HFFc6 (cell line): ENCODE measurements at regions not wholly inside any gene's neighbourhood (a gene's known extent, or its start where the extent isn't known, plus 50 kb on each side); places are given as distances from the start of the nearest gene placed in this dataset.

Experiments used
- DNase-seq: peaks from one replicate; pipeline ENCODE4 v3.0.0-alpha.2; 2018
- H3K27ac Mint-ChIP-seq: 2 replicates; pipeline ENCODE4 v1.8.0; 2020; ENCODE audit warnings: mild to moderate bottlenecking, mixed read lengths
- H3K27me3 Mint-ChIP-seq: 2 replicates; pipeline ENCODE4 v1.8.0; 2021; ENCODE audit warnings: mild to moderate bottlenecking, moderate library complexity, mixed read lengths; ENCODE audit not compliant: insufficient read depth
- H3K36me3 Mint-ChIP-seq: 2 replicates; pipeline ENCODE4 v1.8.0; 2021; ENCODE audit warnings: low read depth, mixed read lengths
- H3K4me1 Mint-ChIP-seq: 2 replicates; pipeline ENCODE4 v1.8.0; 2020; ENCODE audit warnings: low read depth, mixed read lengths
- H3K4me3 Mint-ChIP-seq: 2 replicates; pipeline ENCODE4 v1.8.0; 2020; ENCODE audit warnings: mild to moderate bottlenecking, moderate library complexity, mixed read lengths
- H3K9me3 Mint-ChIP-seq: 2 replicates; pipeline ENCODE4 v1.8.0; 2020; ENCODE audit warnings: mild to moderate bottlenecking, mixed read lengths
- TF ChIP-seq, protein P1 (sequence below): fragments of 200-600 bp; sonication (generic); IDR thresholded peaks from 2 replicates; pipeline ENCODE4 v1.5.0; 2021; ENCODE audit warnings: antibody characterized with exemption, mild to moderate bottlenecking

GRCh38 chr3:189455009-189455408, 176.2 kb upstream of the TP63 start:
- H3K4me3 Mint-ChIP-seq, result no peak overlapping the region
- TF ChIP-seq, protein P1, sequence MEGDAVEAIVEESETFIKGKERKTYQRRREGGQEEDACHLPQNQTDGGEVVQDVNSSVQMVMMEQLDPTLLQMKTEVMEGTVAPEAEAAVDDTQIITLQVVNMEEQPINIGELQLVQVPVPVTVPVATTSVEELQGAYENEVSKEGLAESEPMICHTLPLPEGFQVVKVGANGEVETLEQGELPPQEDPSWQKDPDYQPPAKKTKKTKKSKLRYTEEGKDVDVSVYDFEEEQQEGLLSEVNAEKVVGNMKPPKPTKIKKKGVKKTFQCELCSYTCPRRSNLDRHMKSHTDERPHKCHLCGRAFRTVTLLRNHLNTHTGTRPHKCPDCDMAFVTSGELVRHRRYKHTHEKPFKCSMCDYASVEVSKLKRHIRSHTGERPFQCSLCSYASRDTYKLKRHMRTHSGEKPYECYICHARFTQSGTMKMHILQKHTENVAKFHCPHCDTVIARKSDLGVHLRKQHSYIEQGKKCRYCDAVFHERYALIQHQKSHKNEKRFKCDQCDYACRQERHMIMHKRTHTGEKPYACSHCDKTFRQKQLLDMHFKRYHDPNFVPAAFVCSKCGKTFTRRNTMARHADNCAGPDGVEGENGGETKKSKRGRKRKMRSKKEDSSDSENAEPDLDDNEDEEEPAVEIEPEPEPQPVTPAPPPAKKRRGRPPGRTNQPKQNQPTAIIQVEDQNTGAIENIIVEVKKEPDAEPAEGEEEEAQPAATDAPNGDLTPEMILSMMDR, result no peak
- H3K27me3 Mint-ChIP-seq, result no peaks in the 10 kb centered on the region
- peaks cover 22% of the 10 kb centered on the region for H3K9me3 Mint-ChIP-seq
- no peaks in the 10 kb centered on the region for H3K4me1 Mint-ChIP-seq
- no peak overlapping the region for H3K27ac Mint-ChIP-seq
- no peaks in the 10 kb centered on the region for H3K36me3 Mint-ChIP-seq
- no peak for DNase-seq

DNA sequence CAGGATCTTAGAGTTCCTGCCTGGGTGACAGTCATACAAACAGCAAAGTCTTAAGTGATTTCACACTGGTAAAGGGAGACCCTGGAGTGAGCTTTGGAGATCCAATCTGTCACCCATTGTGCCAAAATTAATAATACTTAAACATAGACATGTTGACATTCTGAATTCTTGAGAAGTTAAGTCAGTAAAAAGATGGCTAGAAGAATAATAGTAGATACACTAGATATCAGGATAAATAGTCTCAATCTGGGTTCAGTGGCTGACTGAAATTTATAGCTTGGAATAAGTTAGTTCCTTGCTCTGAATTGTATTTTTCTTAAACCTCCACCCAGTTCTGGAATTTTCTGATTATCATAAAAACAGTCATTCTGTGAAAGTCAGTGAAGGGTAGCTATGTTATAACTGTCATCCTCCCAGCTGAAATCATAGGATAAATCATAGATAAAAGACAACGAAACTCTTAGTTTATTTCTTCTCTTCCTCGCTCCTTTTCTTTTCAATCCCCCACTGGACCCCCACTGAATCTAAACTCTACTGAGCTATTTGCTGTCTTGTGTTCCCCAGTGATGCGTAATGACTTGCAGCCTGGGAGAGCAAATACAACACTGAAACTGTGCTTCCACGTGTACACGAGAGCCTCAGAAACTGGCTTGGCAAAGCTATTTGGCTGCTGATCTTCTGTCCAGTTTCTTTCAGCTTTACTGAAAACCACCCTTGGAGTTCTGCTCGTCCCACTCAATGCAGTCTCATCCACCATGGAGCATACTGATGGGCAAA, 175.4 kb upstream of the TP63 start:
- Mint-ChIP-seq H3K36me3 (no peaks in the 10 kb centered on the region), H3K9me3 (peaks cover 28% of the 10 kb centered on the region), H3K27me3 (no peaks in the 10 kb centered on the region), H3K4me3 (no peak overlapping the region), H3K4me1 (no peaks in the 10 kb centered on the region), H3K27ac (no peak overlapping the region)
- no peak for DNase-seq
- TF ChIP-seq, protein P1, result no peak

DNA sequence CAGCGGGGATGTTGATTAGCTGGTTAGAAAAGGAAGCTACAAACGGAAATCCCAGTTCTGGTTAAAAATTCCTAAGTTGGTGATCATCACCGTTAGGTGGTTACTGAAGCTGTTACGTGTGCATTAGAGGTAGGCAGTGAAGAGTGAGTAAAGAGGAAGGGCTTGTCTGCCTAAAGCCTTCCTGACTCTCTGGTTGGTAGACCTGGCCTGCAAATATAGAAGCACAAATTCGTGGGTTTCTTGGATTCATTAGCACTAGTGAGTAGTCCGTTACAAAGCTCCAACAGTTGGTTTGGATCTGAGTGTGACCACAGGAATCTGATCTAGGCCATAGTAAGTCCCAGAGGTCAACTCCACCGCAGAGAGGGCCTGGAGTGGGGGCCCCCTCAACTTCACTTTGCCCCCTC, 174.0 kb upstream of the TP63 start:
- H3K27me3 Mint-ChIP-seq, result no peaks in the 10 kb centered on the region
- H3K4me1 Mint-ChIP-seq, result no peaks in the 10 kb centered on the region
- peaks cover 32% of the 10 kb centered on the region for H3K9me3 Mint-ChIP-seq
- no peak for DNase-seq
- no peak overlapping the region for H3K4me3 Mint-ChIP-seq
- H3K27ac Mint-ChIP-seq, result no peak overlapping the region
- no peaks in the 10 kb centered on the region for H3K36me3 Mint-ChIP-seq
- TF ChIP-seq, protein P1, result no peak

DNA sequence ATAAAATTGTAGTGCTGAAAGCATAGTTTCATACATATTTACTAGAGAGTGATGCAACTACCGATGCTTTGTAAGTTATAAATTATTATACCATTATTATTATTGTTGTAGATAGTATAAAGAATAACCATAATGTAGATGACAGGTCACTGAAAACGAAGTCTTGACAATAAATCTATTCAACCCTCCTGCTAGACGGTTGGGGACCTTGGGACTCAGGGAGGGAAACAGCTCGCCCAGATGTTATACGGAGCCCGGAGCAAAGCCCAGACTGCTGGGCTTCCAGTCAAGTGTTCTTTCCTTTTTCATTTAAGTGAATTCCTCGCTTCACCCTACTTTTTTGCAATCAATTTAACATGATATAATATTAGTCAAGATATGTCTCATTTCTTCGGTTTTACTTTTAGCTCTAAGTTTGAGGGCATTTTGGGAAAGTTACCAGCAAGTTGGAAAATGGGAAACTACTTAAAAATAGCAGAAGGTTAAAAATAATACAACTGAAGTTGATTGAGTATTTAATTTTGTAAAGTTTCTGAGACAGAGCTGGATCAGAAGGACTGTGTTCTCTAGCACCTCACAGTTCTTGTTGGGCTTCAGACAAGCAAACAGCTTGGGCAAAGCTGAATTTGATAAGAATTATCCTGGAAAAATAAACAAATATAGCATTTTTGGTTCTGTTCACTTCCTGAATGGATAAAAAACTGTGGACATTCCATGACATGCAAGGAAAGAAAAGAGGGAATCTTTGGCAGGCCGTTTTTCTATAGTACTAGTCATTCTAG, 173.4 kb upstream of the TP63 start:
- Mint-ChIP-seq H3K27me3 (no peaks in the 10 kb centered on the region), H3K36me3 (no peaks in the 10 kb centered on the region), H3K4me3 (no peak overlapping the region), H3K27ac (no peak overlapping the region), H3K4me1 (no peaks in the 10 kb centered on the region), H3K9me3 (peaks cover 32% of the 10 kb centered on the region)
- DNase-seq, result no peak
- TF ChIP-seq, protein P1, result no peak

- no peak overlapping the region for H3K27ac Mint-ChIP-seq
- no peaks in the 10 kb centered on the region for H3K27me3 Mint-ChIP-seq
- TF ChIP-seq, protein P1, result no peak
- H3K36me3 Mint-ChIP-seq, result no peaks in the 10 kb centered on the region
- peaks cover 32% of the 10 kb centered on the region for H3K9me3 Mint-ChIP-seq
- no peak overlapping the region for H3K4me3 Mint-ChIP-seq
- H3K4me1 Mint-ChIP-seq, result no peaks in the 10 kb centered on the region
- DNase-seq, result no peak
These were observed 172.7 kb upstream of the TP63 start for GRCh38 chr3:189458528-189458927.
